ENCODE measurements at regions not wholly inside any gene's neighbourhood (a gene's known extent, or its start where the extent isn't known, plus 50 kb on each side); places are given as distances from the start of the nearest gene placed in this dataset.

DNA sequence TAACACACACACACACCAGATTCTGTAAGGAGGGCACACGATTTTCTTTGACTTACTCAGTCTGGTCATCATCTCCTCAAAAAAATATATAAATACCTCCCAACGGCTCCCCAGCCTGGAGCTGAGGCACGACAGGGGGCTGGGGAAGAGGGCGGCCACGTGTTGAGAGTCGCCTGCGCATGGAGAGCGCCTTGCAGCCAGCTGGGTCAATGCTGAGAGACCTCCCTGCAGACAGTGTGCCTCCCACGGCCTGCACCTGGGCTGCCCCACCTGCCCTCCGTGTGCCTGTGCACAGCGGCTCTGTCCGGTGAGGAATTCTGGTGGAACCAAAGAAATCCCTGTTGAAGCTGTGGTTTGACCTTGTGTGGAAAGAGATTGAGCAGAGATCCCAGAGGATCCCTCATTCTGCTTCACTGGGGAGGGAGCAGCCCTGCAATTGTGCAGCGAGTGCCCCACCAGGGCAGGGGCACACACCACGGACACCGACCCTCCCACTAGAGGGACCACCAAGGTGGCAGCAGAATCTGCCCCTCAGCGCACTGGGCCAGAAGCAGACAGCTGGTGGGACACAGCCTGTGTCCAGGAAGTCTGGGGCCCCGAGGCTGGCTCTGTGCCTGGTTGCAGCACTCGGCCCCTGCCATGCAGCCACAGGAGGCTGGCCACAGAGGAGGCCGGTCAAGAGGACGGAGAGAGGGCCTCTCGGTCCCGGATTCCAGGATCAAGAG is 150.5 kb upstream of the PPP2R2D start:
- no peak for DNase-seq (ENCODE audit: low read depth in 2 of 2)

GRCh38 chr10:131750973-131751826 is 149.6 kb upstream of the PPP2R2D start:
- no peak for DNase-seq (ENCODE audit: low read depth in 2 of 2)

GRCh38 chr10:131751827-131752775 is 148.7 kb upstream of the PPP2R2D start:
- no peak for DNase-seq (ENCODE audit: low read depth in 2 of 2)

GRCh38 chr10:131753336-131753735 is 147.5 kb upstream of the PPP2R2D start:
- DNase-seq (ENCODE audit: low read depth in 2 of 2): no peak

GRCh38 chr10:131755200-131755599 is 145.6 kb upstream of the PPP2R2D start:
- DNase-seq (ENCODE audit: low read depth in 2 of 2): no peak

DNA sequence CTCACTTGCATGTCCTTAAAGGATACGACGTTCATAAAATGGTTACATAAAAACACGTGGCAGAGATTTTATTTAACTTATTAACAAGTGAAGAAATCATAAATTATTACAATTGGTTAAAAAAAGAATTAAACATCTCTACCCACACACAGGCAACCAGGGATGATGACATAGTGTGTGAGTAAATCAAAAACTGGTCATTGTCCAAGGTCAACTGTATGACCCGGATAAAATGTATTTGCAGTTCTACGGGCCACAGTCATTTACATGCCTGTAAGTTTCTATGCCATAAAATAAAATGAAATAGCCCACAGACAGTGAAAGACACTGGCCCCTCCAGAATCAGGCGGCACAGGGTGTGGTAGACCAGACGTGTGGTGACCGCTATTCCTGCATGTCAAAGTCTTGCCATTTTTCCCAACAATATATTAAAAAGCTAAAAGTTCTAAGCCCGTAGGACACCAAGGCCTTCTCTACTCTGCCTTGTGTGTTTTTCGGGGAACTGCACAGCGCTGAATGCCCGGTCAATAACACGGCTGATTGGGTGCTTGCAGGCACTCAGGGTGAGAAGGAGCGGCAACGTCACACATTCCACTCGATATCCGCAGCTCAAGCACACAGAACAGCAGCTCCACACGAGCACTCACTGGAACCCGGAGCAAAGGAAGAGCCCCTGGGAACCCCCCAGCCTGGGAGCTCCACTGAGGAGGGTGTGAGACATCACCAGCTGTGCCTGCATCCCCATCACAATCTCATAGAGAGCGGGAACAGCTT is 143.3 kb upstream of the PPP2R2D start:
- DNase-seq (ENCODE audit: low read depth in 2 of 2): no peak

GRCh38 chr10:131758062-131758938 is 142.5 kb upstream of the PPP2R2D start:
- no peak for DNase-seq (ENCODE audit: low read depth in 2 of 2)

GRCh38 chr10:131758939-131759301 is 141.9 kb upstream of the PPP2R2D start:
- DNase-seq (ENCODE audit: low read depth in 2 of 2): no peak

- DNase-seq (ENCODE audit: low read depth in 2 of 2): no peak
Measured at GRCh38 chr10:131759347-131759746, 141.5 kb upstream of the PPP2R2D start.

- DNase-seq (ENCODE audit: low read depth in 2 of 2): no peak
Measured at GRCh38 chr10:131760416-131761166, 140.2 kb upstream of the PPP2R2D start.

DNA sequence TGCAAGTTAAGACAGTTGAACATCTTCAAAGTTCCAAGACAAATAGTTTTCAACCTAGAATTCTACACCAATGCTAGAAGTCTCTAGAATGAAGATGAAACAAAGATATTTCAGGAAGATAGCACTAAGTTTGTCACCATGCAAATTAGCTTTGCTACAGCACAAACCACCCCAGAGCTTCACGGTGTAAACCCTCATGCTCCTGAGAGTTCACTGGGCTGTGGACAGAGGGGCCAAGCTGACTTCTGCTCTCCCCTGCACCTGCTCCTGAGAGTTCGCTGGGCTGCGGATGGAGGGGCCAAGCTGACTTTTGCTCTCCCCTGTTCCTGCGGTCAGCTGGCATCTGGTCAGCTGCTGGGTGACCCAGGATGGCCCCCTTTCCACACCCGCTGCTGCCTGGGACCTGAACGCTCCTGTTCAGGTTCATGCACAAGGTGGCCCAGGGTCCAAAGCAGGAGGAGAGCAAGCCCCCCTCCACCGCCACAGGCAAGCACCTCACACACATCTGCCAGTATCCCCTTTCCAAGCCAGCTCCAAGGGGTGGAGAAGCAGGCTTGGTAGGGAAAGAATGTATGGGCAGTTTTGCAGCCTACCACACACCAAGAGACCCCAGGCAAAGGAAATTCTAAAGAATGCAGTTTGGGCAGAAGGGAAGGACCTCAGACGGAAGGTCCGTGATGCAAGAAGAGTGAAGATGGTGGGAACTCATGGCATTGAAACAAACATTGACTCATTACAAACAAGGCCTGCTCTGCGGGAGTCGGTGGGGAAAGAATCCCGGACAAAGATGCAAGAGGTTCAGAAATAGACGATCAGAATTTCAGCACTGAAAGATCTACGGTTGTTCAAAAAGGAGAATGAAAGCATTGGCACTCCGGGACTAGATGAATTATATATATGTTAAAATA is 137.8 kb upstream of the PPP2R2D start:
- DNase-seq (ENCODE audit: low read depth in 2 of 2): no peak

DNA sequence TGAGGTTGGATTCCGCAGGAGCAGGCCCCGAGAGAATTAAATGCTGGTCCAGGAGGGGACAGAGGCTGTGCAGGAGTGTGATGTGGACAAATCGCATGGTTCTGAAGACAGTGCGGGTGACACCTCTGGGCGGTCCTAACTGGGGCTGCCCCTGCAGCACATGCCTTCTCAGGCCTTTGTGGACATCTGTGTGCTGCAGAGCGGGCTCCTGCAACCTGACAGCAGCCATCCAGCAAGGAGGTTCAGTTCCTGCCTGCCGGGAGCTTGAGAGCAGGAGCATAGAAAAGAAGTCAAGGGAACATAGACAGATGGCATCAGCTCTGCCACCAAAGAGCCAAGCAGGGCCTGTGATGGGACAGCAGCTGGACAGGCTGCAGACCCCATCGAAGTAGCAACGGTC is 135.9 kb upstream of the PPP2R2D start:
- no peak for DNase-seq (ENCODE audit: low read depth in 2 of 2)

DNA sequence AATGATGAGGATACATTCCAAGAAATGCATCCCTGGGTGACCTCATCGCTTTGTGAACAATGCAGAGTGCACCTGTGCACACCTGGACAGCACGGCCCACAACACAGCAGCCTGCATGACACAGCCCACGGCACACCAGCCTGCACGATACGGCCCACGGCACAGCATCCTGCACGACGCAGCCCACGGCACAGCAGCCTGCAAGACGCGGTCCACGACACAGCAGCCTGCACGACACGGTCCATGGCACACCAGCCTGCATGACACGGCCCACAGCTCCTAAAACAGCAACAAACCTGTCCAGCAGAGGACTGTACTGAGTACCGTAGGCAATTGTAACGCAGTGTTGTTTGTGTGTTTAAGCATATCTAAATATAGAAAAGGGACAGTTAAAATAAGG is 134.7 kb upstream of the PPP2R2D start:
- DNase-seq (ENCODE audit: low read depth in 2 of 2): no peak

DNA sequence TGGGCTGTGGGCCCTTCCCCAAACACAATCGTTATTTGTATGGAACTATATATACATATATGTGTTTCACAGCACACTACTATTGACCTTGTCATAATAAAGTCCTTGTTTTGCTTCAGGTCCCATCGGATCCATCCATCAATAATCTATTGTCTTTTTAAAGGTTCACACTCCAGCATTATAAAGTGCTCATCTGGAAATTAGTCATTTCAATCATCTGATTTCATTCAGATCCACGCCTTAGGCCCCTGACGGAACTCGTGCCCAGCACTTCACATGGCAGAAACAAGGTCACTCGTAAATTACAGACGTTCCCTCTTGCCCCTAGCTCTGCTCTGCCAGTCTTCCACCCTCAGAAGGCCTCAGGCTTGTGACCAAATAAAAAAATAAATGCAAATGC is 133.1 kb upstream of the PPP2R2D start:
- DNase-seq (ENCODE audit: low read depth in 2 of 2): no peak

- no peak for DNase-seq (ENCODE audit: low read depth in 2 of 2)
Measured at GRCh38 chr10:131769571-131770410, 131.0 kb upstream of the PPP2R2D start.

GRCh38 chr10:131770946-131771633 is 129.7 kb upstream of the PPP2R2D start:
- no peak for DNase-seq (ENCODE audit: low read depth in 2 of 2)
